NCI-H2107 (cell line): ENCODE measurements at regions not wholly inside any gene's neighbourhood (a gene's known extent, or its start where the extent isn't known, plus 50 kb on each side); places are given as distances from the start of the nearest gene placed in this dataset.
"Not testable (repeated sequence)": the region's sequence is repeated elsewhere in the genome, so short reads cannot be mapped to it uniquely, and the experiment has no call there.

Source experiments
- DNase-seq: peaks from one replicate; lab custom pipeline; 2025; lab: John Stamatoyannopoulos, UW

DNA sequence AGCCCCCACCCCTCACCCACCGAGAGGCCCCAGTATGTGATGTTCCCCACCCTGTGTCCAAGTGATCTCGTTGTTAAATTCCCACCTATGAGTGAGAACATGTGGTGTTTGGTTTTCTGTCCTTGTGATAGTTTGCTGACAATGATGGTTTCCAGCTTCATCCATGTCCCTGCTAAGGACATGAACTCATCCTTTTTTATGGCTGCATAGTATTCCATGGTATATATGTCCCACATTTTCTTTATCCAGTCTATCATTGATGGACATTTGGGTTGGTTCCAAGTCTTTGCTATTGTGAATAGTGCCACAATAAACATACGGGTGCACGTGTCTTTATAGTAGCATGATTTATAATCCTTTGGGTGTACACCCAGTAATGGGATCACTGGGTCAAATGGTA, 79.2 kb downstream of the PXDC1 start:
- DNase-seq: not testable (repeated sequence)

GRCh38 chr6:3671382-3671781, 80.1 kb downstream of the PXDC1 start:
- DNase-seq: no peak

DNA sequence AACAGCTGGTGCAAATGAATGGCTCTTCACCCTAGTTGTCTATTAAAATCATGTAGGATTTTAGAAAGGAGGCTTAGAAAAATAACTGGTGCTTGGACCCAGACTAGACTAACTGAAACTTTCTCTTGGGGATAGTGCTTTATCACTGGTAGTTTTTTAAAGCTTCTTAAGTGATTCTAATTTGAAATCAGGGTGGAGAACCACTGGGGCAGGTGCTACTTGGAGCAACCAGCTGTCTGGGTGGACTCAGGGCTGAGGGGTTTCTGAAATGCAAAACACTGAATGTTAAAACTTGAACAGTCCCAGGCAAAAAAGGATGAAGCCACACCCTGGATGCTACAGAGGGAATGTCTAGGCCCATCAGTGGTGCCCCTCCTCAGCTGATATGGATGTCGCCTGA, 81.2 kb downstream of the PXDC1 start:
- no peak for DNase-seq

DNA sequence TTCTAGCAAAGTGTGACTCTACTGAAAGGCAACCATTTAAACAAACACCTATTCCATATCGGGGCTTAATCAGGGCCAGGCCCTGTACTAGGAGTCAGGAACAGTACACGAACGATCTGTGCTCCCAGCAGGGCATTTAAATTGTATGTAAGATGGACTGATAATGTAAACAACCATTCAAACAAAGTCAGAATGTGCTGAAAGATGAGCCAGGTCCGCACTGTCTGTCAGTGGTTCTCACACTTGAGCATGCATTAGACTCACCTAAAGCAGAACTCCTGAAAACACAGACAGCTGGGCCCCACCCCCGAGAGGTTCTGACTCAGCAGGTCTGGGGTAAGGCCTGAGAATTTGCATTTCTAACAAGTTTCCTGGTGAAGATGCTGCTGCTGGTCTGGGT, 81.6 kb downstream of the PXDC1 start:
- no peak for DNase-seq

GRCh38 chr6:3665608-3666007, 85.9 kb downstream of the PXDC1 start:
- DNase-seq: no peak

DNA sequence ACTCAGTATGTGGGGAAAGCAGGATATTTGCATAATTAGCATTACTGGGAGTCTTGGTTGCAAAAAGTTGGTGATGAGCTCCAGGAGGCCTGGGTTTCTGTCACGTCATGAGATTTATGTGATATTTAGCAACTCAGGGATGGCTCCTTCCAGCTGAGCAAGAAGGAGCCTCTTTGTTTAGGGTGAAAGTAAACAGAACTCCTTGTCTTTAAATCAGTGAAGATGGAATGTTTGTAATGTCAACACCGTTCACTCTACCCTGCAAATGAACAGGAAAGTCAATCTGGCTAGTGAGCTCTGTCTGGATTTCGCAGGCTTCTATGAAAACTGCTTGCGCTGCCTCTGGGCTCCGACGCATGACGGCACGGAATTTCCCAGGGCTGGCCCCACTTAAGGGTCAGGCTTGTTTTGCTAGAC, 86.9 kb downstream of the PXDC1 start:
- no peak for DNase-seq

GRCh38 chr6:3663811-3664210, 87.7 kb downstream of the PXDC1 start:
- DNase-seq: no peak

GRCh38 chr6:3663081-3663480, 88.4 kb downstream of the PXDC1 start:
- no peak for DNase-seq

GRCh38 chr6:3661390-3661789, 90.1 kb downstream of the PXDC1 start:
- no peak for DNase-seq

GRCh38 chr6:3660473-3660872, 91.0 kb downstream of the PXDC1 start:
- DNase-seq: no peak

DNA sequence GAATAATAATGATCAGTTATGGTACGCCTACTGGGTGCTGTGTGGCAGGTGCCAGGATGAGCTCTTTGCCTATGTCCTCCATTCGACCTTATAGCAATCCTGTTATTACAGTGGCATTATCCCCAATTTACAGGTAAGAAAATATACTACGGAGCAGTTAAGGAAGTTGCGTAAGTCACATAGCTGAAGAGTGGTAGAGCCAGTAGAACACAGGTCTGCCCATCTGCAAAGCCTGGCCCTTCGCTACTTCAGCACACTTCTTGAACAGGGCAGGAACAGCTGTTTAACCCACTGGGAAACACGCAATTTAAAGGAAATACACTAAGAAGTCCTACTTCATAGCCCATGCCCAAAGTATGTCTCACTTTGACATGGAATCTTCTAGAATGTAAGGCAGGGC, 91.8 kb downstream of the PXDC1 start:
- DNase-seq: no peak

- no peak for DNase-seq
Observed at GRCh38 chr6:3656076-3656475, 95.4 kb downstream of the PXDC1 start.

- no peak for DNase-seq
Observed at GRCh38 chr6:3654898-3655297, 96.6 kb downstream of the PXDC1 start.

DNA sequence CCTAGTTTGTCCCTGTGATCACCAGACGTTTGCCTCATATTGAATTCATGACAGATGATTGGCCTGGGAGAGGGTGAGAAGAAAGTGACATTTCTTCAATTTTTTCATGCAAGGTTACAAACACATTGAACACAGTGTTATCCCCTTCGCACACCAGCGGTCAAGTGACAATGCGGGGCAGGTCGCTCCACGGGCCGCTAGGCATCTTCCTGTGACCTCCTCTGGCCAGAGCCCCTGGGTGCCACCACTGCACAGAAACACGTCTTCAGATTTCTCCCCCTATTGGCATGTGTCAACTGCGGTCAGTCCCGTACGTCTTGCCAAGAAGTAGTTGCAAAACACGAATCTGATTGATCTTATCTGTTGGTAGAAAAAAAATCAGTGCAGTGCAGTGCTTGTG, 97.1 kb downstream of the PXDC1 start:
- DNase-seq: no peak

DNA sequence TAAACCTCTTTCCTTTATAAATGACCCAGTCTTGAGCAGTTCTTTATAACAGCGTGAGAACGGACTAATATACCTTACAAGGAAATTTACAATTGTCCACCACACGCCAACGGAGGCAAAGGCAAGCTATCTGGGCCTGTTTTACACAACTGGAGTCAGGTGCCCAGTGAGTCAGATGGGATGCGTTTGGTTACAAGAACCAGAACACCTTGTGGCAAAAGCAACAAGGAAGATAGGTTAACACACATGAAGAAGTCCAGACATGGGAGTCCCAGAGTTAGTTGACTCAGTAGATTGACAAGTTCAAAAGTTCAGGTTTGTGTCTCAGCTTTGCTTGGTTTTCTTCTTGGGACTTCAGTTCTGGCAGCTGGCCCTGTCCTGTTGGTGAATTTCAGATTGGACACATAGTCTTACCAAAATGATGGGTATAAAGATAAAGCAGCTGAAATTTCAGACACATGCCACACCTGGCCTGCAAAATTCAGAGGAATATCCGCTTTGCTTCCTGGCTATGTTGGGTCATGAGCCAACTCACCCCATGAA, 97.9 kb downstream of the PXDC1 start:
- DNase-seq: no peak

DNA sequence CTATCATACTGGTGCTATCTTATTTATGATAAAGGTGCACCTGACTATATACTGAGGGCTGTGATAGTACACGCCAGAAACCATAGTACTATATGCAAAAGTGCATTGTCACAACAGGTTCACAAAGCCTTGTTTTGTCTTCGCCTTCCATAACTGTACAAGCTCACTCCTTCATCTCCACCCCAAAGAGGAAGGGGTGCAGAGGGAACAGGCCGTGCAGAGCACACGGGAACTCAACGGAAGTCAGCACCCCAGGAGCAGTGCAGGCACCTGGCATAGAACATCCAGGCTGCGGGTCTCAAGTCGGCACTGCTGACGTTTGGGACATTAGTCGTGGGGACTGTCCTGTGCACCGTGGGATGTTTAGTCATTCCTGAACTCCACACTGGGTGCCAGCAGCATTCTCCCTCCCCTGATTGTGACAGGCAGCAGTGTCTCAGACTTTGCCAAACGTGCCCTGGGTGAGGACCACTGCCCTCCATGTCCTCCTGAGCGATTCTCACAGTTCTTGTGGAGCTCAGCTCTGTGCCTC, 99.7 kb downstream of the PXDC1 start:
- DNase-seq: no peak

- no peak for DNase-seq
Observed at GRCh38 chr6:3650959-3651697, 100.4 kb downstream of the PXDC1 start.

- no peak for DNase-seq
Observed at GRCh38 chr6:3650076-3650958, 101.2 kb downstream of the PXDC1 start.

DNA sequence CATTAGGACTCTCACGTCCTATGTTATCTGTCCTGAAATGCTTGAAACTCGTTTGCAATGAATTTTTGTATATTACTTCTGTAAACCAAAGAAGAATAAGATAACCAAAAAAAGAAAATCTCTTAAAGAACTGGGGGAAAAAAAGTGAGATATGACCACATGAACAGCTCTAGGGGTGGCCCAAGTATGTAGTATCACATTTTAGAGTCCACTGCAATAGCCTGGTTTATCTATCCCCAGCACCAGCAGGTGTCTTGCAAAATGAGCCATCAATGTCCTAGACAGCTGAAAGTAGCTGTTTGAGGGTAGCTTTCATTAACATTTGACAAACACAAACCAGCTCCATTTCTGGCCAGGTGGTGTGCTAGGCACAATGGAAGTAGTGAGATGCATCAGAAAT, 102.8 kb downstream of the PXDC1 start:
- DNase-seq: no peak

DNA sequence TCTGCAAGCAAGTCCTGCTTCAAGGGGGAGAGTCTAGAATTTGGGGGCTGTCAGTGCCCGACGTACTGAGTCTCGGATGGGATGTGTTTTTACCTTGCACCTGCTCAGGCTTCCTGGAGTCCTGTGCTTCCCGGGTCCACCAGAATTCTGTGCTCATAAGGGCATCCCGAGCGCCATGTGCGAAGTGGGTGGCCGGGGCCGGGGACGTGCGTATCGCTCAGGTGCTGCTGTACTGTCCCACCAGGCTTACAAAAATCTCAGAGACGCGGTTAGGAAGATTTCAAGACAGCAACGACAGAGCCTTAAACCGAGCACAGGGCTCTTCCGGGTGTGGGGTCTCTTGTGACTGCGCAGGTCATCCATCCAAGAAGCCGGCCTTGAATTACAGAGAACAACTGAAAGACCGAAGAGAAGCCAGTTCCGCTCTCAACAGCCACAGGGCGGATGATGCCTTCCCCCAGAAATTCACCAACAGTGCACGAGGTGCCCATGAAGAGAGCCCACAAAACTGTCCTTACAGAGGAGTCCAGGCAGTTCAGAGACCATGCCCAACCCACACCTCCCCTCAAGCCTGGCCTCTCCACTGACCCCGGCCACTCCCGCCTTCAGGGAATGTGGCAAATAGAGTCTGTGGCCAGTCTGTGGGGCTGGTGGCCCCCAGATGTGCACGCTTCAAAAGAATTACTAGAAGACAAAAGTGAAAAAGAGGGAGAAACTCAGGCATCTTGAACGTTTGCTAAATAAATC, 104.7 kb downstream of the PXDC1 start:
- DNase-seq: no peak

DNA sequence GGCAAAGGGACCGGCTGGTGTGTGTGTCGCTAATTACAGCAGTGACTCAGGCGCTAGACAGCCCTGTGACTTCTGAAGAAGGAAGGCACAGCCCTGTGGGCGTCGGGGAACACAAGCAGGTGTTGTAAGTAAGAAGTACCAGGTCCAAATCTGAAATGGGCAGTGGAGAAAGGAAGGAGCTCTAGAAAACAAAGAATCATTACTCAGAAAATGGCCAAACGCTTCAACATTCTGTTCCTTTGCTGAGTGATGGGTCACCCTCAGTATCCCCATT, 106.8 kb downstream of the PXDC1 start:
- no peak for DNase-seq
